ENCODE measurements at regions not wholly inside any gene's neighbourhood (a gene's known extent, or its start where the extent isn't known, plus 50 kb on each side); places are given as distances from the start of the nearest gene placed in this dataset.

DNA sequence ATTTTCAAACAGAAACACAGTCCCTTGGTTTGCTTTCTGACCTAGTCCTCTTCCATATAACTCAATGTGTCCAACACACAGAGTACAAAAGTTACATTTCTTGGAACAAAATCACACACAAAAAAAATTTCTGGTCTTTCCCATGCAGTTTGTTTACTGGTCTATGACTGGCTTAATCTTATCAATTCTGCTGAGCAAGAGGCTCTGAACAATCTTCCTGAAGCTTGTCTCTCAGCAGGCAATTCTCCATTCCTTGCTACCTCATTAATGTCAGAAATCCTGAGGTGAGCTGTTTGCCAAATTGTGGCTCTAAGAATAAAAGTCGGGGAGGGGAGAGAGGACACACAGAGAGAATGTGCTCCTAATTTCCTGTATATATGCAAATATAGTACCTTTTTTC is 423.6 kb downstream of the HLX start:
- DNase-seq (ENCODE audit: low read depth in 2 of 2) = no peak
- no peak for TF ChIP-seq EZH2 (IDR thresholded peaks at IDR 0.05; ENCODE audit: low read length, missing control alignments)
- TF ChIP-seq CTCF (conservative IDR thresholded peaks at IDR 0.05 in 1 of 2, IDR thresholded peaks at IDR 0.05 in 1 of 2; ENCODE audit: low read depth in 1 of 2, low read length in 2 of 2) = no peak
- Histone ChIP-seq H3K9ac (ENCODE audit: insufficient read depth, low read length) (no peak overlapping the region), H3K4me1 (ENCODE audit: control insufficient read depth, extremely low read depth, insufficient read depth, low read length) (no peaks in the 10 kb centered on the region), H3K27ac (ENCODE audit: insufficient read depth, low read length) (no peak overlapping the region), H3K4me3 (replicated peaks in 1 of 4; ENCODE audit: control extremely low read depth in 1 of 4, insufficient read depth in 1 of 4, low read depth in 3 of 4, low read length in 4 of 4) (no peak overlapping the region), H4K20me1 (ENCODE audit: control insufficient read depth, extremely low read depth, insufficient read depth, low read length) (no peaks in the 10 kb centered on the region), H3K4me2 (ENCODE audit: extremely low read depth, insufficient read depth, low read length) (no peak overlapping the region), H2AFZ (ENCODE audit: low read length) (no peak overlapping the region), H3K27me3 (ENCODE audit: control insufficient read depth, insufficient read depth, low read length) (no peaks in the 10 kb centered on the region), H3K36me3 (ENCODE audit: control insufficient read depth, insufficient read depth, low read length) (no peaks in the 10 kb centered on the region), H3K79me2 (ENCODE audit: control insufficient read depth, insufficient read depth, low read length) (no peaks in the 10 kb centered on the region), H3K9me3 (ENCODE audit: control insufficient read depth, insufficient read depth, low read depth, low read length) (no peaks in the 10 kb centered on the region)

DNA sequence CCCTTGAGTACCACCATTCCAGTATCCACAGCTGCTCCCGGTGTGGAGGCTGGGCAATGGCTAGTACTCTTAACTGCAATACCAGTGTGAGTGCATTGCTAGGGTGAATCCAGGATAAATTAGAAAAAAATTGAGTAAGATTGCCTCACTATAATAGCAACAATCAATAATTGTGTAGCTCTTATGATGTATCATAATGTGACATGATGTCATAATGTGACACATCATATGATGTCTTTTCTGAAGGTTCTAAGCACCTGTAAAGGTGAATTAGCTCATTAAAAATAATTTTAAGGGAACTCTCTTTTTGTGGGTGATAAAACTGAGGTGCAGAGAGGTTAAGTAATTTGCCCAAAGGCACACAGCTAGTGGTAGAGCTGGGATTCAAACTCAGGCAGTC is 424.4 kb downstream of the HLX start:
- Histone ChIP-seq H4K20me1 (ENCODE audit: control insufficient read depth, extremely low read depth, insufficient read depth, low read length) (no peaks in the 10 kb centered on the region), H3K36me3 (ENCODE audit: control insufficient read depth, insufficient read depth, low read length) (no peaks in the 10 kb centered on the region), H3K4me2 (ENCODE audit: extremely low read depth, insufficient read depth, low read length) (no peak overlapping the region), H3K9me3 (ENCODE audit: control insufficient read depth, insufficient read depth, low read depth, low read length) (no peaks in the 10 kb centered on the region), H3K27ac (ENCODE audit: insufficient read depth, low read length) (no peak overlapping the region), H3K27me3 (ENCODE audit: control insufficient read depth, insufficient read depth, low read length) (no peaks in the 10 kb centered on the region), H3K4me3 (replicated peaks in 1 of 4; ENCODE audit: control extremely low read depth in 1 of 4, insufficient read depth in 1 of 4, low read depth in 3 of 4, low read length in 4 of 4) (no peak overlapping the region), H3K4me1 (ENCODE audit: control insufficient read depth, extremely low read depth, insufficient read depth, low read length) (no peaks in the 10 kb centered on the region), H2AFZ (ENCODE audit: low read length) (no peak overlapping the region), H3K79me2 (ENCODE audit: control insufficient read depth, insufficient read depth, low read length) (no peaks in the 10 kb centered on the region), H3K9ac (ENCODE audit: insufficient read depth, low read length) (no peak overlapping the region)
- TF ChIP-seq CTCF (conservative IDR thresholded peaks at IDR 0.05 in 1 of 2, IDR thresholded peaks at IDR 0.05 in 1 of 2; ENCODE audit: low read depth in 1 of 2, low read length in 2 of 2) (no peak), EZH2 (IDR thresholded peaks at IDR 0.05; ENCODE audit: low read length, missing control alignments) (no peak)
- DNase-seq (ENCODE audit: low read depth in 2 of 2) = no peak

GRCh38 chr1:221306239-221306638 is 427.0 kb downstream of the HLX start:
- no peak overlapping the region for H3K27ac ChIP-seq (ENCODE audit: insufficient read depth, low read length)
- no peaks in the 10 kb centered on the region for H3K27me3 ChIP-seq (ENCODE audit: control insufficient read depth, insufficient read depth, low read length)
- H3K36me3 ChIP-seq (ENCODE audit: control insufficient read depth, insufficient read depth, low read length) = no peaks in the 10 kb centered on the region
- H3K79me2 ChIP-seq (ENCODE audit: control insufficient read depth, insufficient read depth, low read length) = no peaks in the 10 kb centered on the region
- no peaks in the 10 kb centered on the region for H3K9me3 ChIP-seq (ENCODE audit: control insufficient read depth, insufficient read depth, low read depth, low read length)
- H3K4me2 ChIP-seq (ENCODE audit: extremely low read depth, insufficient read depth, low read length) = no peak overlapping the region
- TF ChIP-seq CTCF (conservative IDR thresholded peaks at IDR 0.05 in 1 of 2, IDR thresholded peaks at IDR 0.05 in 1 of 2; ENCODE audit: low read depth in 1 of 2, low read length in 2 of 2) = no peak
- TF ChIP-seq EZH2 (IDR thresholded peaks at IDR 0.05; ENCODE audit: low read length, missing control alignments) = no peak
- H3K9ac ChIP-seq (ENCODE audit: insufficient read depth, low read length) = no peak overlapping the region
- no peak overlapping the region for H3K4me3 ChIP-seq (replicated peaks in 1 of 4; ENCODE audit: control extremely low read depth in 1 of 4, insufficient read depth in 1 of 4, low read depth in 3 of 4, low read length in 4 of 4)
- DNase-seq (ENCODE audit: low read depth in 2 of 2) = no peak
- H4K20me1 ChIP-seq (ENCODE audit: control insufficient read depth, extremely low read depth, insufficient read depth, low read length) = no peaks in the 10 kb centered on the region
- no peaks in the 10 kb centered on the region for H3K4me1 ChIP-seq (ENCODE audit: control insufficient read depth, extremely low read depth, insufficient read depth, low read length)
- no peak overlapping the region for H2AFZ ChIP-seq (ENCODE audit: low read length)
